HG03095 (cell line): ENCODE measurements at regions not wholly inside any gene's neighbourhood (a gene's known extent, or its start where the extent isn't known, plus 50 kb on each side); places are given as distances from the start of the nearest gene placed in this dataset.

Experiments
- ATAC-seq: cut with Tn5 transposase; IDR thresholded peaks from one replicate; pipeline ENCODE4 v1.9.1; 2021; ENCODE audit warnings: moderate library complexity; ENCODE audit not compliant: unreplicated experiment

GRCh38 chr10:33455029-33455428 is 120.6 kb upstream of the NRP1 start:
- ATAC-seq: no peak

- no peak for ATAC-seq
These were observed 120.1 kb upstream of the NRP1 start for GRCh38 chr10:33454554-33454953.

- no peak for ATAC-seq
These were observed 118.9 kb upstream of the NRP1 start for GRCh38 chr10:33453081-33454025.

GRCh38 chr10:33448421-33449140 is 114.1 kb upstream of the NRP1 start:
- no peak for ATAC-seq

- ATAC-seq: no peak
These were observed 107.1 kb upstream of the NRP1 start for GRCh38 chr10:33441561-33441960.

GRCh38 chr10:33434933-33435332 is 100.5 kb upstream of the NRP1 start:
- no peak for ATAC-seq

- no peak for ATAC-seq
These were observed 94.2 kb upstream of the NRP1 start for GRCh38 chr10:33428682-33429081.

- no peak for ATAC-seq
These were observed 88.7 kb upstream of the NRP1 start for GRCh38 chr10:33423154-33423529.

GRCh38 chr10:33422471-33423153 is 88.1 kb upstream of the NRP1 start:
- ATAC-seq: no peak

- ATAC-seq: no peak
These were observed 87.5 kb upstream of the NRP1 start for GRCh38 chr10:33421789-33422462.

GRCh38 chr10:33419311-33419710 is 84.8 kb upstream of the NRP1 start:
- no peak for ATAC-seq

GRCh38 chr10:33418301-33418700 is 83.8 kb upstream of the NRP1 start:
- no peak for ATAC-seq

- ATAC-seq: no peak
These were observed 82.2 kb upstream of the NRP1 start for GRCh38 chr10:33416691-33417090.

- peak; percentile 62 for ATAC-seq
These were observed 81.7 kb upstream of the NRP1 start for GRCh38 chr10:33416209-33416608.

- ATAC-seq: no peak
These were observed 80.4 kb upstream of the NRP1 start for GRCh38 chr10:33414841-33415240.

- no peak for ATAC-seq
These were observed 78.3 kb upstream of the NRP1 start for GRCh38 chr10:33412653-33413361.

- no peak for ATAC-seq
These were observed 77.8 kb upstream of the NRP1 start for GRCh38 chr10:33412241-33412640.

GRCh38 chr10:33410860-33411234 is 76.4 kb upstream of the NRP1 start:
- ATAC-seq: no peak

GRCh38 chr10:33410096-33410859 is 75.8 kb upstream of the NRP1 start:
- ATAC-seq: no peak

- no peak for ATAC-seq
These were observed 72.1 kb upstream of the NRP1 start for GRCh38 chr10:33406596-33406995.
